BJ (cell line): ENCODE measurements at regions not wholly inside any gene's neighbourhood (a gene's known extent, or its start where the extent isn't known, plus 50 kb on each side); places are given as distances from the start of the nearest gene placed in this dataset.

Experiments
- CTCF ChIA-PET: fragments of 350-600 bp; formaldehyde crosslinking; extraction: SDS; loops from one replicate; lab custom pipeline; 2021; ENCODE audit warnings: antibody characterized with exemption, inconsistent platforms; lab: Yijun Ruan, JAX
- POLR2A ChIA-PET: fragments of 300-600 bp; sonication (Branson Sonifier 250); formaldehyde crosslinking; extraction: SDS; loops from one replicate; lab custom pipeline; 2021; ENCODE audit warnings: antibody characterized with exemption; lab: Charles Lee
- DNase-seq: peaks from one replicate; pipeline ENCODE4 v3.0.0-alpha.2; 2011; ENCODE audit warnings: low read depth
- H3K27me3 ChIP-seq: 2 replicates; pipeline ENCODE4 v1.6.0; 2011; ENCODE audit warnings: low read length; ENCODE audit not compliant: control insufficient read depth, insufficient read depth
- H3K36me3 ChIP-seq: 2 replicates; pipeline ENCODE4 v1.5.1; 2011; ENCODE audit warnings: low read length; ENCODE audit not compliant: control insufficient read depth, insufficient read depth
- H3K4me3 ChIP-seq: 2 replicates; pipeline ENCODE4 v1.5.1; 2011; ENCODE audit warnings: low read depth, mild to moderate bottlenecking, control low read depth, low read length
- CTCF ChIP-seq: IDR thresholded peaks from 2 replicates; pipeline ENCODE4 v1.5.1; 2011; ENCODE audit warnings: low read depth, mild to moderate bottlenecking, control low read depth, inconsistent platforms, low read length, moderate library complexity; ENCODE audit not compliant: insufficient read depth

DNA sequence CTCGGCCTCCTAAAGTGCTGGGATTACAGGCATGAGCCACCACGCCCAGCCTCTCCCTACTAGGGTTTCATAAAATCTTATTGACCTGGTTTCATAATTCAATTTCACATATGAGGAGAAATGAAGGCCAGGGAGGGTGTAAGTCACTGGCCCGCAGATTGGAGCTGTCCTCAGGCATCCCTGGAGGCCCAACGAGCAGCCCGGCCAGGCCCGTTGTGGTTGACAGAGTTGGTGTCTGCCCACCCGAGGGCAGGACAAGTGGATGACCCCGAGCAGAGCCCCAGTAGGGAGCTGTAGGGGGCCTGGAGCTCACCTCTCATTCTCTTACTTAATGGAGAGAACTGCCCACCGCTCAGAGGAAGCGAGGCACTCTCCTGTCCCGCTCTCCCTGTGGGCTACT lies 78.9 kb downstream of the CPN2 start:
- DNase-seq, result no peak
- no peak for TF ChIP-seq CTCF
- ChIA-PET CTCF (no interaction called here), POLR2A (no interaction called here)
- H3K36me3 ChIP-seq, result no peaks in the 10 kb centered on the region
- no peaks in the 10 kb centered on the region; the same call in 1 of the 2 replicates for H3K27me3 ChIP-seq
- H3K4me3 ChIP-seq, result no peak overlapping the region

- Histone ChIP-seq H3K4me3 (no peak overlapping the region), H3K36me3 (no peaks in the 10 kb centered on the region), H3K27me3 (no peaks in the 10 kb centered on the region; the same call in 1 of the 2 replicates)
- POLR2A ChIA-PET, result interaction anchor here (0.5 to 0.6 kb wide), 2 partner anchors 14 to 93 kb away, joined by 3 to 5 read pairs; no protein-coding TSS in a partner anchor
- CTCF ChIA-PET, result interaction anchor here (1.4 kb wide), 1 partner anchor 43 kb away, joined by 5 read pairs; no protein-coding TSS in a partner anchor
- no peak for TF ChIP-seq CTCF
- DNase-seq, result peak; percentile 56
Observed at GRCh38 chr3:194272861-194273742, 78.0 kb downstream of the CPN2 start.

GRCh38 chr3:194273743-194274310 lies 77.3 kb downstream of the CPN2 start:
- ChIA-PET POLR2A (interaction anchor here (0.5 to 0.6 kb wide), 2 partner anchors 14 to 94 kb away, joined by 3 to 5 read pairs; no protein-coding TSS in a partner anchor), CTCF (interaction anchor here (1.4 kb wide), 1 partner anchor 42 kb away, joined by 5 read pairs; no protein-coding TSS in a partner anchor)
- no peak overlapping the region for H3K4me3 ChIP-seq
- H3K27me3 ChIP-seq, result no peaks in the 10 kb centered on the region; the same call in 1 of the 2 replicates
- no peaks in the 10 kb centered on the region for H3K36me3 ChIP-seq
- DNase-seq, result no peak
- no peak for TF ChIP-seq CTCF

DNA sequence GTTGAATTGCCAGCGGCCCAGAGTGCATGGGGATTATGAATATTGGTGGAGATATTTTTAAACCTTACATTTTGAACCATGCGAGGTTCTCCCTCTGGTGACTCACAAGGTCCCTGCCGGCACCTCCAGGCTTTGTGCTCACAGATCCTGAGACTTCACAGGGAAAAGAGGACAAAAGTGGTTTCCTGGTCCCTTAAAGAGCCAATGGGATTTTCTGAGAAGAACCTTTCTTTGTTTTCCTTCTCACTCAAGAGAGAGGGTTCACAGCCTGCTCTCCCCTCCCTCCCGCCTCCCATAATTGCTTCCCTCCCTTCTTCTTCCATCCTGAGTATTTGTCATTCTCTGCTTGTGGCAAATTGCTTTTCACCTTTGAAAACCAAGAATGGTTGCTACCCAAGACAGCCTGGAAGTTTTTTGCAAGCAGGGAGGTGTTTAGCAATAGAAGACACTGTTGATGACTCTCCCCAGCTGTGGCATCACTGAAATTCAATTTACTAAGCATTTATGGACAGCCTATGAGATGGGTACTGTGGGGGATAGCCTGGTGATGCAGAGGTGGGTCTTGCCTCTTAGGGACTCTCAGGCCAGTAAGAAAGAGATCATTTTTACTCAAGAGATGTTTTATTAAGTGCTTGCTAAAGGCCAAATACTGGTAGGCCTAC lies 76.6 kb downstream of the CPN2 start:
- Histone ChIP-seq H3K27me3 (no peaks in the 10 kb centered on the region), H3K4me3 (no peak overlapping the region), H3K36me3 (no peaks in the 10 kb centered on the region)
- no peak for DNase-seq
- ChIA-PET CTCF (interaction anchor here (1.4 kb wide), 1 partner anchor 41 kb away, joined by 5 read pairs; no protein-coding TSS in a partner anchor), POLR2A (no interaction called here)
- no peak for TF ChIP-seq CTCF
